HG03354 (cell line): ENCODE measurements at regions not wholly inside any gene's neighbourhood (a gene's known extent, or its start where the extent isn't known, plus 50 kb on each side); places are given as distances from the start of the nearest gene placed in this dataset.
"Not testable (repeated sequence)": the region's sequence is repeated elsewhere in the genome, so short reads cannot be mapped to it uniquely, and the experiment has no call there.

Experiments used
- ATAC-seq: cut with Tn5 transposase; IDR thresholded peaks from one replicate; pipeline ENCODE4 v1.9.1; 2021; ENCODE audit warnings: mild to moderate bottlenecking; ENCODE audit not compliant: unreplicated experiment, poor library complexity, severe bottlenecking

GRCh38 chr1:61028136-61028535 lies 54.2 kb upstream of the NFIA start:
- no peak for ATAC-seq

- not testable (repeated sequence) for ATAC-seq
These were observed 64.3 kb upstream of the NFIA start for GRCh38 chr1:61018068-61018467.

- ATAC-seq: no peak
These were observed 64.7 kb upstream of the NFIA start for GRCh38 chr1:61017651-61018050.

GRCh38 chr1:61013946-61014667 lies 68.3 kb upstream of the NFIA start:
- ATAC-seq: no peak

GRCh38 chr1:61013189-61013945 lies 69.0 kb upstream of the NFIA start:
- ATAC-seq: no peak

- no peak for ATAC-seq
These were observed 70.0 kb upstream of the NFIA start for GRCh38 chr1:61012341-61012761.

GRCh38 chr1:61011561-61012263 lies 70.6 kb upstream of the NFIA start:
- no peak for ATAC-seq

- ATAC-seq: no peak
These were observed 74.6 kb upstream of the NFIA start for GRCh38 chr1:61007534-61008364.

- ATAC-seq: no peak
These were observed 76.5 kb upstream of the NFIA start for GRCh38 chr1:61005614-61006580.

- ATAC-seq: no peak
These were observed 77.9 kb upstream of the NFIA start for GRCh38 chr1:61004262-61005003.

GRCh38 chr1:61000327-61000726 lies 82.0 kb upstream of the NFIA start:
- ATAC-seq: no peak

- no peak for ATAC-seq
These were observed 83.6 kb upstream of the NFIA start for GRCh38 chr1:60998786-60999185.

- ATAC-seq: no peak
These were observed 87.4 kb upstream of the NFIA start for GRCh38 chr1:60994828-60995492.

GRCh38 chr1:60994369-60994768 lies 88.0 kb upstream of the NFIA start:
- ATAC-seq: no peak

- no peak for ATAC-seq
These were observed 90.2 kb upstream of the NFIA start for GRCh38 chr1:60992165-60992564.

GRCh38 chr1:60990714-60991090 lies 91.7 kb upstream of the NFIA start:
- ATAC-seq: no peak
